Umbilical cord (tissue), 1 donor: ENCODE measurements at regions not wholly inside any gene's neighbourhood (a gene's known extent, or its start where the extent isn't known, plus 50 kb on each side); places are given as distances from the start of the nearest gene placed in this dataset.
"Not testable (repeated sequence)": the region's sequence is repeated elsewhere in the genome, so short reads cannot be mapped to it uniquely, and the experiment has no call there.

ENCODE experiments used
- DNase-seq: peaks from one replicate; pipeline ENCODE4 v3.0.0-alpha.2; 2015; ENCODE audit warnings: low spot score

- peak; percentile 76 for DNase-seq
These were observed 373.6 kb downstream of the NYAP2 start for GRCh38 chr2:225773148-225773547.

GRCh38 chr2:225771701-225772100 is 372.2 kb downstream of the NYAP2 start:
- no peak for DNase-seq

- DNase-seq: no peak
These were observed 369.2 kb downstream of the NYAP2 start for GRCh38 chr2:225768741-225769140.

- no peak for DNase-seq
These were observed 366.9 kb downstream of the NYAP2 start for GRCh38 chr2:225766431-225766830.

GRCh38 chr2:225765820-225766219 is 366.3 kb downstream of the NYAP2 start:
- peak; percentile 40 for DNase-seq

- DNase-seq: peak; percentile 12
These were observed 364.8 kb downstream of the NYAP2 start for GRCh38 chr2:225764346-225764745.

- no peak for DNase-seq
These were observed 364.2 kb downstream of the NYAP2 start for GRCh38 chr2:225763711-225764110.

GRCh38 chr2:225761396-225761795 is 361.9 kb downstream of the NYAP2 start:
- DNase-seq: no peak

- DNase-seq: no peak
These were observed 357.7 kb downstream of the NYAP2 start for GRCh38 chr2:225757248-225757647.

GRCh38 chr2:225756198-225756597 is 356.7 kb downstream of the NYAP2 start:
- DNase-seq: no peak

GRCh38 chr2:225748609-225749008 is 349.1 kb downstream of the NYAP2 start:
- no peak for DNase-seq

GRCh38 chr2:225743996-225744395 is 344.5 kb downstream of the NYAP2 start:
- DNase-seq: not testable (repeated sequence)

GRCh38 chr2:225742487-225742886 is 343.0 kb downstream of the NYAP2 start:
- DNase-seq: no peak

- no peak for DNase-seq
These were observed 340.6 kb downstream of the NYAP2 start for GRCh38 chr2:225740086-225740485.

- DNase-seq: no peak
These were observed 339.8 kb downstream of the NYAP2 start for GRCh38 chr2:225739328-225739727.

GRCh38 chr2:225738735-225739134 is 339.2 kb downstream of the NYAP2 start:
- DNase-seq: no peak

GRCh38 chr2:225737556-225737955 is 338.0 kb downstream of the NYAP2 start:
- no peak for DNase-seq

- peak; percentile 90 for DNase-seq
These were observed 336.3 kb downstream of the NYAP2 start for GRCh38 chr2:225735844-225736243.

- DNase-seq: no peak
These were observed 326.2 kb downstream of the NYAP2 start for GRCh38 chr2:225725726-225726125.
